Peyer's patch (tissue), 4 donors: ENCODE measurements at regions not wholly inside any gene's neighbourhood (a gene's known extent, or its start where the extent isn't known, plus 50 kb on each side); places are given as distances from the start of the nearest gene placed in this dataset.
"Not testable (repeated sequence)": the region's sequence is repeated elsewhere in the genome, so short reads cannot be mapped to it uniquely, and the experiment has no call there.

Experiments used
- DNase-seq, 3 donors: peaks; one replicate each; pipeline ENCODE4 v3.0.0-alpha.2; 2017 to 2019
- H3K27ac ChIP-seq, 4 donors: fragments of 200-600 bp; sonication (generic); one replicate each; pipeline ENCODE4 v1.5.1; 2016 to 2019
- H3K27me3 ChIP-seq, 2 donors: fragments of 200-600 bp; sonication (generic); one replicate each; pipeline ENCODE4 v1.5.1; 2019
- H3K36me3 ChIP-seq, 3 donors: fragments of 200-600 bp; sonication (generic); one replicate each; pipeline ENCODE4 v1.5.1; 2016 to 2019
- H3K4me1 ChIP-seq, 4 donors: fragments of 200-600 bp; sonication (generic); one replicate each; pipeline ENCODE4 v1.5.1; 2016 to 2019
- H3K4me3 ChIP-seq, 4 donors: fragments of 200-600 bp; sonication (generic); 1 replicate in 3 of 4; 2 replicates in 1 of 4; pipeline ENCODE4 v1.5.1; 2016 to 2019; ENCODE audit warnings: mild to moderate bottlenecking in 1 of 4
- H3K9me3 ChIP-seq, 4 donors: fragments of 200-600 bp; sonication (generic); one replicate each; pipeline ENCODE4 v1.5.1; 2016 to 2019; ENCODE audit warnings: mild to moderate bottlenecking in 1 of 4
- CTCF ChIP-seq, 6 experiments: fragments of 450-650 bp in 4 of 6; fragments of 200-600 bp in 2 of 6; sonication (generic) in 1 of 6; IDR thresholded peaks; one replicate each; pipeline ENCODE4 v1.5.1; 2017 to 2019; ENCODE audit warnings: antibody characterized with exemption in 6 of 6, mild to moderate bottlenecking in 3 of 6, moderate library complexity in 1 of 6
- POLR2A ChIP-seq, 2 donors: fragments of 450-650 bp; IDR thresholded peaks; one replicate each; pipeline ENCODE4 v1.5.1; 2017; ENCODE audit warnings: antibody characterized with exemption in 2 of 2, mild to moderate bottlenecking in 2 of 2, moderate library complexity in 2 of 2

- TF ChIP-seq POLR2A (IDR thresholded peaks at IDR 0.05) (no peak), CTCF (IDR thresholded peaks at IDR 0.05) (no peak)
- no peaks in the 10 kb centered on the region for H3K36me3 ChIP-seq
- DNase-seq, result no peak
- H3K4me1 ChIP-seq, result no peaks in the 10 kb centered on the region
- no peak overlapping the region for H3K27ac ChIP-seq
- no peaks in the 10 kb centered on the region for H3K9me3 ChIP-seq
- no peaks in the 10 kb centered on the region for H3K27me3 ChIP-seq
- H3K4me3 ChIP-seq, result no peak overlapping the region
Measured at GRCh38 chr9:28121366-28121765, 548.1 kb upstream of the C9orf72 start.

DNA sequence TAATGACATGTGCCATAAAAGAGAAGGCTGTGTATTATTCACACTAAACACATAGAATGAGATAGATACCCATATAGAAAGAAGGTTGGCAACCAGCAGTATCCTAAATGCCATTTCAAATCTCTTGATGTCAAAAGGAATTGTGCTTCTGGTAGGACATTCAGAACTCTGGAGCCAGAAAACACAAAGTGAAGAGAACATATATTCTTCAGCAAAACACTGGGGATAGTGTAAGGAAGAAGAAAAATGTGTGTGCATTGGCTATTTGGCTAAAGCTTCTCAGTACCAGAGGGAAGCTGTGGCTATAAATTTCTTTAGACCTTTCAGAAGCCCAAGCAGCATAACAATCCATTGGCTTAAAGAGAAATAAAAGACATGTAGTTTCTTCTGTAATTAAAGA lies 551.6 kb upstream of the C9orf72 start:
- no peak for DNase-seq
- Histone ChIP-seq H3K27ac (no peak overlapping the region), H3K27me3 (no peaks in the 10 kb centered on the region), H3K36me3 (no peaks in the 10 kb centered on the region), H3K9me3 (no peaks in the 10 kb centered on the region), H3K4me1 (no peaks in the 10 kb centered on the region), H3K4me3 (no peak overlapping the region)
- TF ChIP-seq CTCF (IDR thresholded peaks at IDR 0.05) (no peak), POLR2A (IDR thresholded peaks at IDR 0.05) (no peak)

- no peaks in the 10 kb centered on the region for H3K27me3 ChIP-seq
- no peak for DNase-seq
- H3K9me3 ChIP-seq, result no peaks in the 10 kb centered on the region
- H3K27ac ChIP-seq, result no peak overlapping the region
- TF ChIP-seq CTCF (IDR thresholded peaks at IDR 0.05) (no peak), POLR2A (IDR thresholded peaks at IDR 0.05) (no peak)
- no peaks in the 10 kb centered on the region for H3K36me3 ChIP-seq
- no peak overlapping the region for H3K4me3 ChIP-seq
- no peaks in the 10 kb centered on the region for H3K4me1 ChIP-seq
Measured at GRCh38 chr9:28127101-28127500, 553.8 kb upstream of the C9orf72 start.

- H3K4me1 ChIP-seq, result no peaks in the 10 kb centered on the region
- no peaks in the 10 kb centered on the region for H3K27me3 ChIP-seq
- no peak overlapping the region for H3K27ac ChIP-seq
- TF ChIP-seq POLR2A (IDR thresholded peaks at IDR 0.05), result no peak
- no peak for TF ChIP-seq CTCF (IDR thresholded peaks at IDR 0.05)
- DNase-seq, result no peak
- H3K36me3 ChIP-seq, result no peaks in the 10 kb centered on the region
- H3K9me3 ChIP-seq, result no peaks in the 10 kb centered on the region
- no peak overlapping the region for H3K4me3 ChIP-seq
Measured at GRCh38 chr9:28134446-28134976, 561.2 kb upstream of the C9orf72 start.

DNA sequence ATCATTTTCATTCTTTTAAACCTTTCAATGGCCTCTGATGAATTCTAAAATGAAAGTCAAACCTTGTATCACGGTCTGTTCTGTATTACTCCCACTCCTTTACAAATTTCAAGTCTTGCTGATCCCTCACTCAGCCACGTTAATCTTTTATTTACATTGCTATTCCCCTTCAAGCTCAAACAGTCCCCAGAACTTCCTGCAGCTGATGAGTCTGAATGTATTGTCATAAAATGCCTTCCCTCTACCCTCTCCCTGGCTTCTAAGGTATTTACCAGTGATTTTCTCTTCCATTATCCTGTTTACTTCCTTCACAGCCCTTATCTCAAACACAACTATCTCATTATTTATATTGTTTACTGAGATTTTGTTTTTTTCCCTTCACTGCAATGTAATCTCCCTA lies 562.3 kb upstream of the C9orf72 start:
- no peaks in the 10 kb centered on the region for H3K36me3 ChIP-seq
- H3K9me3 ChIP-seq, result no peaks in the 10 kb centered on the region
- no peak for TF ChIP-seq POLR2A (IDR thresholded peaks at IDR 0.05)
- no peak for TF ChIP-seq CTCF (IDR thresholded peaks at IDR 0.05)
- no peaks in the 10 kb centered on the region for H3K27me3 ChIP-seq
- no peaks in the 10 kb centered on the region for H3K4me1 ChIP-seq
- no peak overlapping the region for H3K27ac ChIP-seq
- H3K4me3 ChIP-seq, result no peak overlapping the region
- DNase-seq, result no peak

- H3K9me3 ChIP-seq, result no peaks in the 10 kb centered on the region
- H3K4me3 ChIP-seq, result no peak overlapping the region
- H3K27me3 ChIP-seq, result no peaks in the 10 kb centered on the region
- no peak overlapping the region for H3K27ac ChIP-seq
- H3K36me3 ChIP-seq, result no peaks in the 10 kb centered on the region
- no peak for TF ChIP-seq CTCF (IDR thresholded peaks at IDR 0.05)
- no peak for TF ChIP-seq POLR2A (IDR thresholded peaks at IDR 0.05)
- DNase-seq, result no peak
- H3K4me1 ChIP-seq, result no peaks in the 10 kb centered on the region
Measured at GRCh38 chr9:28136113-28136512, 562.8 kb upstream of the C9orf72 start.

- H3K4me1 ChIP-seq, DNase-seq, H3K27me3 ChIP-seq, H3K4me3 ChIP-seq, H3K27ac ChIP-seq, H3K9me3 ChIP-seq, H3K36me3 ChIP-seq: not testable (repeated sequence)
Measured at GRCh38 chr9:28147430-28147829, 574.1 kb upstream of the C9orf72 start.

- not testable (repeated sequence) for H3K27ac ChIP-seq, H3K27me3 ChIP-seq, H3K36me3 ChIP-seq, DNase-seq, H3K4me3 ChIP-seq, H3K9me3 ChIP-seq, H3K4me1 ChIP-seq
Measured at GRCh38 chr9:28147923-28148597, 574.8 kb upstream of the C9orf72 start.
